ENCODE measurements at regions not wholly inside any gene's neighbourhood (a gene's known extent, or its start where the extent isn't known, plus 50 kb on each side); places are given as distances from the start of the nearest gene placed in this dataset.
"Not testable (repeated sequence)": the region's sequence is repeated elsewhere in the genome, so short reads cannot be mapped to it uniquely, and the experiment has no call there.

DNA sequence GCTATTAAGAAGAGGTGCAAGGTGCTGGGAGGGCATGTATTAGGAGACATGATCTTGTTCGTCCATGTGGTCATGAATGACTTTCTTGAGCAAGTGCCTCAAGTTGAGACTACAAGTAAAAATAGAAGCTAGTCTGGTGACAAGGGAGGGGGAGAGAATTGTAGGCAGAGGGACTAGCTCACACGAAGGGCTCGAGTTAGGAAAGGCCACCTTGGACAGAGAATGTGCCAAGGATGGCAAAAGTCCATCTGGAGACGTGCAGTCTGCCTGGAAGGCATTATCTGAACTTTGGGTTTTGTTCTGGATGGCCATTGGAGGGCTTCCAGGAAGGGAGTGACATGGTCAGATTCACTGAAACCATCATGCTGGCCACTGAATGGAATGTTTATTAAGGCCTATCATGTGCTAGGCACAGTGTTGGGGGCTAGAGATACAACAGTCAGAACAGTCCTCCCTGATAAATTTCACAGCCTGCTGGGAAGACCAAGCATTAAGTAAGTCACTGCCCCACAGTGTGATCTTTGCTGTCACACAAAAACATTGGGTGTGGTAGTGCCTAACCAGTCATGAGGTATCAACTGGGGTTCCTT lies 251.3 kb upstream of the NBPF12 start:
- DNase-seq; ATAC-seq; H3K9me3 Mint-ChIP-seq; H3K27me3 Mint-ChIP-seq (ENCODE audit: low read depth); H3K4me3 Mint-ChIP-seq; H3K4me1 Mint-ChIP-seq (ENCODE audit: low read depth); H3K36me3 Mint-ChIP-seq (ENCODE audit: insufficient read depth): not testable (repeated sequence)

- not testable (repeated sequence) for DNase-seq; H3K36me3 Mint-ChIP-seq (ENCODE audit: insufficient read depth); H3K4me1 Mint-ChIP-seq (ENCODE audit: low read depth); H3K9me3 Mint-ChIP-seq; ATAC-seq; H3K4me3 Mint-ChIP-seq; H3K27me3 Mint-ChIP-seq (ENCODE audit: low read depth)
These were observed 255.0 kb upstream of the NBPF12 start for GRCh38 chr1:146683126-146683429.

GRCh38 chr1:146682227-146683125 lies 255.6 kb upstream of the NBPF12 start:
- not testable (repeated sequence) for H3K4me3 Mint-ChIP-seq; H3K36me3 Mint-ChIP-seq (ENCODE audit: insufficient read depth); ATAC-seq; DNase-seq; H3K4me1 Mint-ChIP-seq (ENCODE audit: low read depth); H3K9me3 Mint-ChIP-seq; H3K27me3 Mint-ChIP-seq (ENCODE audit: low read depth)

DNA sequence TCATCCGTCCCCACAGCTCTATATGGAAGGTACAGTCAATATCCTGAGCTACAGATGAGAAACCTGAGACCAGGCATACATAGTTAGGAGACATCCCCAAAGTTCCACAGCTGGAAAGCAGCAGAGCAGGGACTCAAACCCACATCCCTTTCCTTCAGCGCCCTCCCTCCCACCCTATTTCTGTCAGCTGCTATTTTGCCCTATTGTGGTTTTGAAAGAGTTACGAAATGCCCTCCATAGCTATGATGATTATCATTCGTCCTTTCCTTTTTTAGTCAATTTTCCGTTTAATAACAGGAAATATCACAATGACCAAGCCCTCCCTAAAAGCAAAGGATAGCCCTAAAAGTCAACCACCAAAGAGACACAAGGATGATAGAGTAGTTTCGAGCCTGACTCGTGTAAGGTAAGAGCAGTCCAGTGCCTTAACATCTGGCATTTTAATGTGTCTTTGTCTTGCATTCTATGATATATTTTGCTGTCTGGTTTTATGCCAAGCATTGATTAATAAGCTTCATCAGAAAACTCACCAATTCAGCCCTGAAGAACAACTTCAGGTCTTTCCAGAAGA lies 264.3 kb upstream of the NBPF12 start:
- not testable (repeated sequence) for H3K27me3 Mint-ChIP-seq (ENCODE audit: low read depth); H3K4me3 Mint-ChIP-seq; DNase-seq; H3K36me3 Mint-ChIP-seq (ENCODE audit: insufficient read depth); H3K9me3 Mint-ChIP-seq; ATAC-seq; H3K4me1 Mint-ChIP-seq (ENCODE audit: low read depth)

DNA sequence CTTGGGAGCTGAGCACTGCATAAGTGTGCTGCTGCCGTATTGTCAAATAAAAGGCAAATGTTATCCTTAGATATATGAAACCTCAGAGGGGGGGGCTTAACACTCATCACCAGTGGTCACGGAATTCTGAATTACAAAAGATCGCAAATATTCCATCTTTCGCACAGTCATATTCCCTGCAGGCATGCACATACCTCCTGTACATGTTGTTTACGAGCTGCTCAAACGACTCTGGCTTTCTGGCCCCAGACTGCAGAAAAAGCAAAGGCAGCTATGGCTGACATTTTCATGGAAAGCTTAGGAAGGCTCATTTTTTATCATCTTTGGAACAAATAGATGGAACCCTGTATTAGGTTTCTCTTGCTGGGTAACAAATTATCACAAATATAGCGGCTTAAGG lies 265.5 kb upstream of the NBPF12 start:
- not testable (repeated sequence) for H3K27me3 Mint-ChIP-seq (ENCODE audit: low read depth); H3K9me3 Mint-ChIP-seq; ATAC-seq; H3K4me3 Mint-ChIP-seq; H3K36me3 Mint-ChIP-seq (ENCODE audit: insufficient read depth); H3K4me1 Mint-ChIP-seq (ENCODE audit: low read depth); DNase-seq

GRCh38 chr1:146671588-146671987 lies 266.5 kb upstream of the NBPF12 start:
- H3K36me3 Mint-ChIP-seq (ENCODE audit: insufficient read depth); ATAC-seq; H3K4me1 Mint-ChIP-seq (ENCODE audit: low read depth); H3K9me3 Mint-ChIP-seq; DNase-seq; H3K27me3 Mint-ChIP-seq (ENCODE audit: low read depth); H3K4me3 Mint-ChIP-seq: not testable (repeated sequence)

GRCh38 chr1:146670832-146671566 lies 267.1 kb upstream of the NBPF12 start:
- H3K27me3 Mint-ChIP-seq (ENCODE audit: low read depth); H3K36me3 Mint-ChIP-seq (ENCODE audit: insufficient read depth); H3K9me3 Mint-ChIP-seq; ATAC-seq; H3K4me1 Mint-ChIP-seq (ENCODE audit: low read depth); H3K4me3 Mint-ChIP-seq; DNase-seq: not testable (repeated sequence)

GRCh38 chr1:146666275-146666674 lies 271.8 kb upstream of the NBPF12 start:
- not testable (repeated sequence) for H3K4me3 Mint-ChIP-seq; H3K4me1 Mint-ChIP-seq (ENCODE audit: low read depth); ATAC-seq; H3K27me3 Mint-ChIP-seq (ENCODE audit: low read depth); H3K9me3 Mint-ChIP-seq; DNase-seq; H3K36me3 Mint-ChIP-seq (ENCODE audit: insufficient read depth)

DNA sequence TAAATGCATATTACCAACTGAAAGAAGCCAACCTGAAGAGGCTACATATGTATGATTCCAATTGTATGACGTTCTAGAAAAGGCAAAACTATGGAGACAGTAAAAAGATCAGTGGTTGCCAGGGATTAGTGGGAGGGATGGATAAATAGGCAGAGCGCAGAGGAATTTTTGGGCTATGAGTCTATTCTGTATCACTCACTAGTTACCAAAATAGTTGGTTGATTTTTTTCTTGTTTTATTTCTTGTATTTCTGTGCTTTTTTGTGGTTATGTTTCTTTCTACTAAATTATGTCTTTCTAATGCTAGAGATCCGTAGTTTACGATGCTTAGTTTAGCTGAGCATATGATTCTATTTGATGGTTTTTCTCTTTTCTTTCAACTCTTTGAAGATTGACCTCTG lies 277.9 kb upstream of the NBPF12 start:
- H3K36me3 Mint-ChIP-seq (ENCODE audit: insufficient read depth); H3K4me3 Mint-ChIP-seq; H3K9me3 Mint-ChIP-seq; DNase-seq; H3K27me3 Mint-ChIP-seq (ENCODE audit: low read depth); ATAC-seq; H3K4me1 Mint-ChIP-seq (ENCODE audit: low read depth): not testable (repeated sequence)

GRCh38 chr1:146656356-146657060 lies 281.6 kb upstream of the NBPF12 start:
- not testable (repeated sequence) for DNase-seq; H3K4me1 Mint-ChIP-seq (ENCODE audit: low read depth); H3K4me3 Mint-ChIP-seq; H3K36me3 Mint-ChIP-seq (ENCODE audit: insufficient read depth); H3K27me3 Mint-ChIP-seq (ENCODE audit: low read depth); ATAC-seq; H3K9me3 Mint-ChIP-seq

- H3K36me3 Mint-ChIP-seq (ENCODE audit: insufficient read depth); H3K4me1 Mint-ChIP-seq (ENCODE audit: low read depth); H3K4me3 Mint-ChIP-seq; ATAC-seq; H3K27me3 Mint-ChIP-seq (ENCODE audit: low read depth); H3K9me3 Mint-ChIP-seq; DNase-seq: not testable (repeated sequence)
These were observed 283.4 kb upstream of the NBPF12 start for GRCh38 chr1:146654763-146655162.

DNA sequence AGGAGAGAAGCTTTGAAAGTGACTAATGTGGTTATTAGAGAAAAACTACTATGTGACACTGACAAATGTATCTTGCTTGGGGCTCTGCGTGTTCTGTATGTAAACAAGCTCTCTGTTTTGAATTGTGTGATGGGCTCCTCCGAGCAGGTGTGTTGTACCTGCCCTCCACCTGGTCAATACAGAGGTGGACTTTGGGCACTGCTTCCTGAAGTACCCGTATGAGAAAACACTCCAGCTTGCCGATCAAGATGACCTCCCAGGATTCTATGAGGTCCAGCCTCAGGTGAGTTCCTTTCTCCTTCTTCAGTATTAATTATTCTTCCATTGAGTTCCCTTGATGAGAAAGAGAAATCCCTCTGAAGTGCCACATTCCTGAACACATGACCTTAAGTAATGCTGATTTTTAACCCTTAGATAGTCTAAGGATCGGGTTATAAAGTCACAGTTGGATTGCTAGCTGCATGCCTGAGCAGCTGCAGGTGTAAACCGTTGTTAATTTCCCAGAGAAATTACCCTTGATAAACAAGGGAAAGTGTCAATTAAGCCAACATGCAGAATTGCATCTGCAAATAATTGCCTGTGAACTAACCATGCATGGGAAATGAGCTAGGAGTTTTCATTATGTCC lies 292.0 kb upstream of the NBPF12 start:
- not testable (repeated sequence) for ATAC-seq

GRCh38 chr1:146641534-146641933 lies 296.6 kb upstream of the NBPF12 start:
- not testable (repeated sequence) for DNase-seq; H3K9me3 Mint-ChIP-seq; H3K4me3 Mint-ChIP-seq; H3K36me3 Mint-ChIP-seq (ENCODE audit: insufficient read depth); ATAC-seq; H3K27me3 Mint-ChIP-seq (ENCODE audit: low read depth); H3K4me1 Mint-ChIP-seq (ENCODE audit: low read depth)

More for the DNA sequence above, 292.0 kb upstream of the NBPF12 start:
- H3K4me3 Mint-ChIP-seq; DNase-seq; H3K4me1 Mint-ChIP-seq (ENCODE audit: low read depth); H3K27me3 Mint-ChIP-seq (ENCODE audit: low read depth); H3K36me3 Mint-ChIP-seq (ENCODE audit: insufficient read depth); H3K9me3 Mint-ChIP-seq: not testable (repeated sequence)

GRCh38 chr1:146640671-146641070 lies 297.5 kb upstream of the NBPF12 start:
- H3K27me3 Mint-ChIP-seq (ENCODE audit: low read depth) = not testable (repeated sequence)

More at GRCh38 chr1:146640671-146641070, 297.5 kb upstream of the NBPF12 start:
- H3K4me3 Mint-ChIP-seq; H3K4me1 Mint-ChIP-seq (ENCODE audit: low read depth); ATAC-seq; H3K36me3 Mint-ChIP-seq (ENCODE audit: insufficient read depth); DNase-seq; H3K9me3 Mint-ChIP-seq: not testable (repeated sequence)

Measured in activated T-cell treated with anti-CD3 and anti-CD28 coated beads, Interleukin-2, amount 50 U/mL, for 4 hours (primary cell).